Suprapubic skin (tissue), 4 donors: ENCODE measurements at regions not wholly inside any gene's neighbourhood (a gene's known extent, or its start where the extent isn't known, plus 50 kb on each side); places are given as distances from the start of the nearest gene placed in this dataset.

Source experiments
- POLR2A ChIP-seq, 2 donors: fragments of 450-650 bp; IDR thresholded peaks; one replicate each; pipeline ENCODE4 v1.6.1; 2017; ENCODE audit warnings: antibody characterized with exemption in 2 of 2, mild to moderate bottlenecking in 2 of 2, moderate library complexity in 2 of 2
- POLR2AphosphoS5 ChIP-seq, 3 donors: sonication (generic); formaldehyde crosslinking; IDR thresholded peaks; one replicate each; pipeline ENCODE4 v1.6.1; 2017; ENCODE audit warnings: antibody characterized with exemption in 3 of 3
- TF ChIP-seq, protein P1 (sequence below), 2 donors: fragments of 200-600 bp in 1 of 2; fragments of 450-650 bp in 1 of 2; sonication (generic) in 1 of 2; IDR thresholded peaks; one replicate each; pipeline ENCODE4 v1.5.1; 2016 to 2019; ENCODE audit warnings: antibody characterized with exemption in 2 of 2, mild to moderate bottlenecking in 1 of 2, moderate library complexity in 1 of 2

DNA sequence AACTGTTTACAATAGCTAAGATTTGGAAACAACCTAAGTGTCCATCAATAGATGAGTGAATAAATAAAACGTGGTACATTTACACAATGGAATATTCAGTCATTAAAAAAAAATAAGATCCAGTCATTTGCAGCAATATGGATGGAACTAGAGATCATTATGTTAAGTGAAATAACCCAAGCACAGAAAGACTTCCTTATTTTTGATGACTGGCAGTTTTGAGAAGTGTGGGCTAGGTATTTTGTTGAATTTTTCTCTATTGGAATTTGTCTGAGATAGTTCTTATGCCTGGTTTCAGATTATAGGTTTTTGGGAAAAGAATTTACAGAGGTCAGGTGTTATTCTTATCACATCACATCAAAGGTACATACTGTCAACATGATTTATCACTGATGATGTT is 293.8 kb upstream of the ARSJ start:
- TF ChIP-seq POLR2A (IDR thresholded peaks at IDR 0.05): no peak
- TF ChIP-seq, protein P1, sequence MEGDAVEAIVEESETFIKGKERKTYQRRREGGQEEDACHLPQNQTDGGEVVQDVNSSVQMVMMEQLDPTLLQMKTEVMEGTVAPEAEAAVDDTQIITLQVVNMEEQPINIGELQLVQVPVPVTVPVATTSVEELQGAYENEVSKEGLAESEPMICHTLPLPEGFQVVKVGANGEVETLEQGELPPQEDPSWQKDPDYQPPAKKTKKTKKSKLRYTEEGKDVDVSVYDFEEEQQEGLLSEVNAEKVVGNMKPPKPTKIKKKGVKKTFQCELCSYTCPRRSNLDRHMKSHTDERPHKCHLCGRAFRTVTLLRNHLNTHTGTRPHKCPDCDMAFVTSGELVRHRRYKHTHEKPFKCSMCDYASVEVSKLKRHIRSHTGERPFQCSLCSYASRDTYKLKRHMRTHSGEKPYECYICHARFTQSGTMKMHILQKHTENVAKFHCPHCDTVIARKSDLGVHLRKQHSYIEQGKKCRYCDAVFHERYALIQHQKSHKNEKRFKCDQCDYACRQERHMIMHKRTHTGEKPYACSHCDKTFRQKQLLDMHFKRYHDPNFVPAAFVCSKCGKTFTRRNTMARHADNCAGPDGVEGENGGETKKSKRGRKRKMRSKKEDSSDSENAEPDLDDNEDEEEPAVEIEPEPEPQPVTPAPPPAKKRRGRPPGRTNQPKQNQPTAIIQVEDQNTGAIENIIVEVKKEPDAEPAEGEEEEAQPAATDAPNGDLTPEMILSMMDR (IDR thresholded peaks at IDR 0.05): no peak
- no peak for TF ChIP-seq POLR2AphosphoS5 (IDR thresholded peaks at IDR 0.05)
